A673 (cell line): ENCODE measurements at regions not wholly inside any gene's neighbourhood (a gene's known extent, or its start where the extent isn't known, plus 50 kb on each side); places are given as distances from the start of the nearest gene placed in this dataset.
A peak's percentile ranks its signal among the peaks of the same experiment; 100 is the strongest.

Experiments used
- BruUV-seq: library from RNA; stranded (reverse); fragments of 400-500 nt; replicated peaks from 2 replicates; lab custom pipeline; 2021; lab: Mats Ljungman, UMichigan
- CTCF ChIA-PET: fragments of 300-600 bp; sonication (Branson Sonifier 250); formaldehyde crosslinking; loops from one replicate; lab custom pipeline; 2022; ENCODE audit warnings: antibody characterized with exemption; lab: Charles Lee
- POLR2A ChIA-PET: fragments of 300-600 bp; sonication (Branson Sonifier 250); formaldehyde crosslinking; loops from one replicate; lab custom pipeline; 2022; ENCODE audit warnings: antibody characterized with exemption; ENCODE audit not compliant: low non-redundant PET; lab: Charles Lee
- DNase-seq: peaks from one replicate; pipeline ENCODE4 v3.0.0-alpha.2; 2015; ENCODE audit warnings: low spot score
- H3K27ac ChIP-seq: fragments of 200-600 bp; sonication (generic); 2 replicates; pipeline ENCODE4 v1.5.1; 2016; ENCODE audit warnings: mixed run types, low read depth, mild to moderate bottlenecking, mixed read lengths, antibody characterized with exemption, low read length; ENCODE audit not compliant: poor library complexity, severe bottlenecking
- H3K27me3 ChIP-seq: fragments of 200-600 bp; sonication (generic); replicated peaks from 2 replicates; pipeline ENCODE4 v1.6.1; 2017; ENCODE audit warnings: mixed run types, low read depth, mild to moderate bottlenecking, mixed read lengths, antibody characterized with exemption, low read length; ENCODE audit not compliant: insufficient read depth, poor library complexity
- H3K36me3 ChIP-seq: fragments of 200-600 bp; sonication (generic); 2 replicates; pipeline ENCODE4 v1.6.1; 2016; ENCODE audit warnings: mixed run types, mild to moderate bottlenecking, mixed read lengths, antibody characterized with exemption, low read length; ENCODE audit not compliant: insufficient read depth, poor library complexity, severe bottlenecking
- H3K4me1 ChIP-seq: fragments of 200-600 bp; sonication (generic); 2 replicates; pipeline ENCODE4 v1.6.1; 2017; ENCODE audit warnings: mixed run types, mild to moderate bottlenecking, mixed read lengths, antibody characterized with exemption, low read length; ENCODE audit not compliant: insufficient read depth, poor library complexity, severe bottlenecking
- H3K4me3 ChIP-seq: fragments of 200-600 bp; sonication (generic); 2 replicates; pipeline ENCODE4 v1.5.1; 2016; ENCODE audit warnings: low read depth, mixed run types, mild to moderate bottlenecking, mixed read lengths, low read length; ENCODE audit not compliant: poor library complexity, severe bottlenecking
- H3K9me3 ChIP-seq: fragments of 200-600 bp; sonication (generic); 2 replicates; pipeline ENCODE4 v1.6.1; 2016; ENCODE audit warnings: mixed run types, low read depth, mild to moderate bottlenecking, mixed read lengths, antibody characterized with exemption, low read length; ENCODE audit not compliant: poor library complexity, severe bottlenecking
- CTCF ChIP-seq: fragments of 300-800, 200-600 bp; sonication (generic); conservative IDR thresholded peaks from 2 replicates; pipeline ENCODE4 v1.5.1; 2017; ENCODE audit warnings: low read depth, mild to moderate bottlenecking, antibody characterized with exemption, low read length, moderate library complexity, mixed read lengths
- EZH2 ChIP-seq: fragments of 200-600 bp; sonication (generic); IDR thresholded peaks from 2 replicates; pipeline ENCODE4 v1.6.1; 2017; ENCODE audit warnings: borderline replicate concordance, low read depth, mild to moderate bottlenecking, mixed read lengths, antibody characterized with exemption, low read length; ENCODE audit not compliant: poor library complexity, severe bottlenecking
- intact Hi-C: fragments of 100-400 bp; cut with micrococcal nuclease; formaldehyde crosslinking; loops from one replicate; pipeline ENCODE4 v1.10.0; 2022; ENCODE audit not compliant: unreplicated experiment

DNA sequence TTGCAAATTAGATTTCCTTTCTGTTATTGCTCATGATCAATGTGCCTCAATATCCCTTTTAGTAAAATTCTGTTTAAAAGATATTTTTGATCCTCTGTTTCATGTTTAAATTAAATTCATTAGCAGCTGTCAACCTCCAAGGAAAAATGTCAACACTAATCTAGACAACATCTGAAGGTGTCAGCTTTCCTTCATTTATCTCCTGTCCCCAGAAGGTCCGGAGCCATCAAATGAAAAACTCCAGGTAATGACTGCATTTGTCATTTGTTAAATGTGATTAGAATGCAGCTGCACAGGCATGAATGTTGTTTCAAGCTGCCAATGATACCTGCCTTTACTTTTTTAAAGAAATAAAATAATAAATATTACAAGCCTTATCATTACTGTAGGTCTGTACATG lies 463.7 kb upstream of the SEMA3A start:
- no peaks in the 10 kb centered on the region for H3K27me3 ChIP-seq
- no peaks in the 10 kb centered on the region for H3K9me3 ChIP-seq
- no peak overlapping the region for H3K27ac ChIP-seq
- TF ChIP-seq CTCF (no peak), EZH2 (no peak)
- ChIA-PET POLR2A (no interaction called here), CTCF (no interaction called here)
- no peak for DNase-seq
- intact Hi-C loops, result no loop called here
- no peak overlapping the region for H3K4me3 ChIP-seq
- no TSS peak for BruUV-seq
- no peaks in the 10 kb centered on the region for H3K36me3 ChIP-seq
- peaks cover 5% of the 10 kb centered on the region for H3K4me1 ChIP-seq

DNA sequence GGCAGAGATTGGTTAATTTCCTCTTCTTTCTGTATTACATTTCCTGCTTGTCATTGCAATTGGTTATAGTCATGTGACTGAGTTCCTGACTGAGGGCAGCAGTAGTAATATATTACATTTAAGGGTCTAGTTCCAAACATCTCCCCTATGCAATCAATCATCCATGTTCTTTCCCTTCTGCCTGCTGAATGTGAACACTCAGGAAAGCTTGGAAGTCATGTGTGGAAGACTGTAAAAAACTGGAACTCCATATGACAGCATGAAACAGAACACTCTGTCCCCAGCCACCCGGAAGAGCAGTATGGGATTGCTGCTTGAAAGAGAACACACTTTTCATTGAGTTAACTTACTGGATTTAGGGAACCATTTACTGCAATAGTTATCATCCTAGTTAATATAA lies 459.7 kb upstream of the SEMA3A start:
- no peaks in the 10 kb centered on the region for H3K27me3 ChIP-seq
- CTCF ChIA-PET, result no interaction called here

DNA sequence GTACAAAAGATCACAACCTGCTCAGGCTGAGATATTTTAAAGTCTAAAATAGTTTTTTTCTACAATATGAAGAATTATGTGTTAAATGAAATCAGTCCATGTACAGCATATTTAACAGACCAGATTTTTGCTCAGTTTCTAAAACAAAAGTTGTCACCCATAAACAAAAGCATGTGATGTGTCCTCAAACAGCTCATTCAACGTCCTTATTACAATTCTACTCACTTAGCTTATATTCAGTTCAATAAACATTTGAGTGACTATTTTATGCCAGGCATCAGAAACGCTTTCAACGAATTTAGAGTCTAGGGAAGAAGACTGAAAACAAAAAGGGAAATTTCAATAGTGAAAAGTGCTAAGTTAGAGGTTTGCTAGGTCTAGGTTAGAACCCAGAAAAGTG lies 457.3 kb upstream of the SEMA3A start:
- intact Hi-C loops, result no loop called here
- no peak for DNase-seq
- no peaks in the 10 kb centered on the region for H3K36me3 ChIP-seq
- H3K27me3 ChIP-seq, result no peaks in the 10 kb centered on the region
- H3K4me1 ChIP-seq, result peaks cover 13% of the 10 kb centered on the region
- ChIA-PET POLR2A (no interaction called here), CTCF (no interaction called here)
- BruUV-seq, result no TSS peak
- no peaks in the 10 kb centered on the region for H3K9me3 ChIP-seq
- no peak overlapping the region for H3K4me3 ChIP-seq
- no peak for TF ChIP-seq CTCF
- no peak for TF ChIP-seq EZH2
- no peak overlapping the region for H3K27ac ChIP-seq

More for the DNA sequence above, 459.7 kb upstream of the SEMA3A start:
- TF ChIP-seq CTCF (no peak), EZH2 (no peak)
- peak; percentile 47 for DNase-seq
- no peaks in the 10 kb centered on the region for H3K9me3 ChIP-seq
- no peaks in the 10 kb centered on the region for H3K36me3 ChIP-seq
- BruUV-seq, result no TSS peak
- intact Hi-C loops, result no loop called here
- H3K4me3 ChIP-seq, result no peak overlapping the region
- POLR2A ChIA-PET, result no interaction called here
- peaks cover 5% of the 10 kb centered on the region for H3K4me1 ChIP-seq
- no peak overlapping the region for H3K27ac ChIP-seq
